Kidney glomerular epithelial cell (primary cell): ENCODE measurements at regions not wholly inside any gene's neighbourhood (a gene's known extent, or its start where the extent isn't known, plus 50 kb on each side); places are given as distances from the start of the nearest gene placed in this dataset.

ENCODE experiments used
- DNase-seq: peaks from one replicate; lab custom pipeline; 2025; lab: John Stamatoyannopoulos, UW

GRCh38 chr9:87333802-87334201, 163.9 kb upstream of the DAPK1 start:
- DNase-seq, result no peak

- no peak for DNase-seq
Measured at GRCh38 chr9:87334366-87334765, 163.3 kb upstream of the DAPK1 start.

- DNase-seq, result peak; percentile 16
Measured at GRCh38 chr9:87336407-87336806, 161.3 kb upstream of the DAPK1 start.

- DNase-seq, result peak; percentile 88
Measured at GRCh38 chr9:87336914-87337333, 160.7 kb upstream of the DAPK1 start.

GRCh38 chr9:87337335-87338087, 160.2 kb upstream of the DAPK1 start:
- DNase-seq, result peak; percentile 94

GRCh38 chr9:87338088-87338989, 159.3 kb upstream of the DAPK1 start:
- no peak for DNase-seq

- no peak for DNase-seq
Measured at GRCh38 chr9:87340391-87340790, 157.3 kb upstream of the DAPK1 start.

GRCh38 chr9:87342743-87343142, 154.9 kb upstream of the DAPK1 start:
- DNase-seq, result no peak

- DNase-seq, result no peak
Measured at GRCh38 chr9:87343816-87344430, 153.7 kb upstream of the DAPK1 start.

GRCh38 chr9:87346061-87346665, 151.5 kb upstream of the DAPK1 start:
- no peak for DNase-seq

- peak; percentile 38 for DNase-seq
Measured at GRCh38 chr9:87350915-87351314, 146.8 kb upstream of the DAPK1 start.

- DNase-seq, result no peak
Measured at GRCh38 chr9:87353301-87353700, 144.4 kb upstream of the DAPK1 start.

- DNase-seq, result no peak
Measured at GRCh38 chr9:87354147-87354546, 143.5 kb upstream of the DAPK1 start.

- DNase-seq, result no peak
Measured at GRCh38 chr9:87357600-87357999, 140.1 kb upstream of the DAPK1 start.

- no peak for DNase-seq
Measured at GRCh38 chr9:87359264-87359663, 138.4 kb upstream of the DAPK1 start.

GRCh38 chr9:87359958-87360601, 137.6 kb upstream of the DAPK1 start:
- DNase-seq, result no peak

- DNase-seq, result no peak
Measured at GRCh38 chr9:87370049-87370685, 127.5 kb upstream of the DAPK1 start.

- DNase-seq, result no peak
Measured at GRCh38 chr9:87371795-87372355, 125.8 kb upstream of the DAPK1 start.

- DNase-seq, result peak; percentile 95
Measured at GRCh38 chr9:87372356-87372851, 125.3 kb upstream of the DAPK1 start.

GRCh38 chr9:87374023-87374919, 123.4 kb upstream of the DAPK1 start:
- DNase-seq, result peak; percentile 92
